WERI-Rb-1 (cell line): ENCODE measurements at regions not wholly inside any gene's neighbourhood (a gene's known extent, or its start where the extent isn't known, plus 50 kb on each side); places are given as distances from the start of the nearest gene placed in this dataset.

Source experiments
- DNase-seq: peaks from one replicate; pipeline ENCODE4 v3.0.0-alpha.2; 2020
- H3K27ac ChIP-seq: fragments of 250-450 bp; sonication (Bioruptor Pico); 2 replicates; pipeline ENCODE4 v1.5.1; 2020; ENCODE audit warnings: mild to moderate bottlenecking, moderate library complexity
- H3K27me3 ChIP-seq: fragments of 250-450 bp; sonication (Bioruptor Pico); 2 replicates; pipeline ENCODE4 v1.5.1; 2021; ENCODE audit warnings: mild to moderate bottlenecking, low read depth, moderate library complexity; ENCODE audit not compliant: insufficient read depth, severe bottlenecking
- H3K36me3 ChIP-seq: fragments of 250-450 bp; sonication (Bioruptor Pico); 2 replicates; pipeline ENCODE4 v1.5.1; 2020; ENCODE audit warnings: mild to moderate bottlenecking, moderate library complexity
- H3K4me3 ChIP-seq: 2 replicates; pipeline ENCODE4 v1.5.1; 2011; ENCODE audit warnings: low read depth, mild to moderate bottlenecking, control low read depth, low read length
- H3K9me3 ChIP-seq: fragments of 250-450 bp; sonication (Bioruptor Pico); 2 replicates; pipeline ENCODE4 v1.5.1; 2021; ENCODE audit warnings: mild to moderate bottlenecking, moderate library complexity; ENCODE audit not compliant: severe bottlenecking
- CTCF ChIP-seq: IDR thresholded peaks from 2 replicates; pipeline ENCODE4 v1.5.1; 2011; ENCODE audit warnings: low read depth, mild to moderate bottlenecking, control low read depth, inconsistent platforms, low read length

- H3K9me3 ChIP-seq: no peaks in the 10 kb centered on the region
- H3K36me3 ChIP-seq: no peaks in the 10 kb centered on the region
- TF ChIP-seq CTCF: no peak
These were observed 357.9 kb upstream of the GOLIM4 start for GRCh38 chr3:168453623-168454022.

GRCh38 chr3:168443965-168444364 is 348.2 kb upstream of the GOLIM4 start:
- DNase-seq: no peak
- Histone ChIP-seq H3K4me3 (no peak overlapping the region), H3K9me3 (no peaks in the 10 kb centered on the region), H3K27me3 (no peaks in the 10 kb centered on the region), H3K27ac (no peak overlapping the region), H3K36me3 (no peaks in the 10 kb centered on the region)
- no peak for TF ChIP-seq CTCF

More at GRCh38 chr3:168453623-168454022, 357.9 kb upstream of the GOLIM4 start:
- no peak overlapping the region for H3K27ac ChIP-seq
- H3K4me3 ChIP-seq: no peak overlapping the region
- no peaks in the 10 kb centered on the region for H3K27me3 ChIP-seq
- DNase-seq: no peak

DNA sequence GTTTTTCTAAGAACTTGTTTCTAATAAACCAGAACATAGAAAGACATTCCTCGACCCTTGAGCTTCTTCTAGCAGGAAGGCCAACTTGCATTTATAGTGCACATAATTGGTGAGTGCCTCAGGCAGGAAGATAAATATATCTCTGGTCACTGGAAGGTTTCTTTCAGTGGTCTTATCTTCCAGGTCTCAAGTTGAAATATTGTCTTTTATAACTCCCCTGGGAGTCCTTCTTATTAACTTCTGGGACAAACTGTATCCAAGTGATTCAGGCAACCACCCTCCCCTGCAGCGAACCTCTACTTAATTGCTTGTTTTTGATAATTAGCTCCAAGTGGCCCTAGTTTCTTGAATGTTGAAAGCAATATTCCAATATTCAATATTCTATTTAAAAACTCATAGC is 346.8 kb upstream of the GOLIM4 start:
- DNase-seq: no peak
- no peak for TF ChIP-seq CTCF

GRCh38 chr3:168436245-168436724 is 340.6 kb upstream of the GOLIM4 start:
- H3K4me3 ChIP-seq: no peak overlapping the region
- no peaks in the 10 kb centered on the region for H3K9me3 ChIP-seq
- no peak for TF ChIP-seq CTCF
- H3K27me3 ChIP-seq: no peaks in the 10 kb centered on the region
- no peak overlapping the region for H3K27ac ChIP-seq
- no peak for DNase-seq
- H3K36me3 ChIP-seq: no peaks in the 10 kb centered on the region

More for the DNA sequence above, 346.8 kb upstream of the GOLIM4 start:
- Histone ChIP-seq H3K27ac (no peak overlapping the region), H3K4me3 (no peak overlapping the region), H3K36me3 (no peaks in the 10 kb centered on the region), H3K9me3 (no peaks in the 10 kb centered on the region), H3K27me3 (no peaks in the 10 kb centered on the region)

GRCh38 chr3:168431491-168431890 is 335.8 kb upstream of the GOLIM4 start:
- no peak for TF ChIP-seq CTCF
- Histone ChIP-seq H3K36me3 (no peaks in the 10 kb centered on the region), H3K27me3 (no peaks in the 10 kb centered on the region), H3K9me3 (no peaks in the 10 kb centered on the region), H3K4me3 (no peak overlapping the region), H3K27ac (no peak overlapping the region)
- DNase-seq: no peak

DNA sequence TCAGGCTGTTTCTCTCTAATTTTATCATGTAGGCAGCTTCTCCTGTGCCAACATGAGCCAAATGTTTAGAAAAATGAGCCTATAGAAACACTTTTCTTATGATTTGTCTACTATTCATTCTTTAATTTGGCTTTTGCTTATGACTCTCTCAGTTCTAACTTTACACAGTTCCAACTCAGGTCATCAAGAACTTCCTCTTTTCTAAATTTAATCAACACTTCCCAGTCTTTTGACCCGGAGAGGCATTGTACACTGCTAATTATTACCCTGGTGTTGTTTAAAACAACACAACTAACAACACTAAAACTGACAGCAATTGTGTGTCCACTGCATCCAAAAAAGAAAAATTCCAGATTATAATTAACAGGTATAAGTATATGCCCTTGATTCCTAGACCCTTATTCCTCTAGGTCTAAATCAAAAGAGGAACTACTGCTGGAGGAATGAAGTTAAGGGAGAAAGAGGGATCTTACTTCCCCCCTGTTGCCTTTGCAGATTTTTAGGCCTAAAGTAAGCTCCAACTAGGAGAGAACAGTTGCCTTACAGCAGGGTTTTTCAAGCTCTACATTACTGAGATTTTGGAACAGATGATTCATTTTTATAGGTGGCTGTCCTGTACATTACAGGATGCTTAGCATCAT is 332.2 kb upstream of the GOLIM4 start:
- no peak for DNase-seq
- H3K27ac ChIP-seq: no peak overlapping the region
- no peaks in the 10 kb centered on the region for H3K9me3 ChIP-seq
- no peak for TF ChIP-seq CTCF
- H3K27me3 ChIP-seq: no peaks in the 10 kb centered on the region
- H3K4me3 ChIP-seq: no peak overlapping the region
- no peaks in the 10 kb centered on the region for H3K36me3 ChIP-seq
